Hepatocyte (in vitro differentiated cells): ENCODE measurements at regions not wholly inside any gene's neighbourhood (a gene's known extent, or its start where the extent isn't known, plus 50 kb on each side); places are given as distances from the start of the nearest gene placed in this dataset.

Experiments used
- DNase-seq: peaks from one replicate; pipeline ENCODE4 v3.0.0-alpha.2; 2016; ENCODE audit warnings: low spot score
- H2AFZ ChIP-seq: fragments of 200-600 bp; sonication (generic); 2 replicates; pipeline ENCODE4 v1.6.0; 2016; ENCODE audit warnings: antibody characterized with exemption, mild to moderate bottlenecking
- H3K27ac ChIP-seq: fragments of 200-600 bp; sonication (generic); 2 replicates; pipeline ENCODE4 v1.5.1; 2016; ENCODE audit warnings: mild to moderate bottlenecking
- H3K27me3 ChIP-seq: fragments of 200-600 bp; sonication (generic); 2 replicates; pipeline ENCODE4 v1.6.1; 2016
- H3K36me3 ChIP-seq: fragments of 200-600 bp; sonication (generic); replicated peaks from 2 replicates; pipeline ENCODE4 v1.5.1; 2016; ENCODE audit warnings: low read depth; ENCODE audit not compliant: insufficient read depth
- H3K4me1 ChIP-seq: fragments of 200-600 bp; sonication (generic); 2 replicates; pipeline ENCODE4 v1.5.1; 2016; ENCODE audit warnings: mild to moderate bottlenecking, moderate library complexity; ENCODE audit not compliant: insufficient read depth
- H3K4me2 ChIP-seq: fragments of 200-600 bp; sonication (generic); 2 replicates; pipeline ENCODE4 v1.6.0; 2016
- H3K4me3 ChIP-seq: fragments of 200-600 bp; sonication (generic); 2 replicates; pipeline ENCODE4 v1.5.1; 2016; ENCODE audit warnings: mild to moderate bottlenecking
- H3K79me2 ChIP-seq: fragments of 200-600 bp; sonication (generic); 2 replicates; pipeline ENCODE4 v1.6.0; 2017; ENCODE audit warnings: mild to moderate bottlenecking
- H3K9me2 ChIP-seq: fragments of 200-600 bp; sonication (generic); replicated peaks from 2 replicates; pipeline ENCODE4 v1.6.0; 2017; ENCODE audit warnings: mild to moderate bottlenecking; ENCODE audit not compliant: insufficient read depth
- H3K9me3 ChIP-seq: fragments of 200-600 bp; sonication (generic); 2 replicates; pipeline ENCODE4 v1.5.1; 2016; ENCODE audit warnings: low read depth, mild to moderate bottlenecking
- H4K20me1 ChIP-seq: fragments of 200-600 bp; sonication (generic); 2 replicates; pipeline ENCODE4 v1.6.0; 2016; ENCODE audit warnings: mild to moderate bottlenecking; ENCODE audit not compliant: insufficient read depth, poor library complexity, severe bottlenecking
- EZH2 ChIP-seq: fragments of 200-600 bp; sonication (generic); IDR thresholded peaks from 2 replicates; pipeline ENCODE4 v1.6.1; 2016; ENCODE audit warnings: antibody characterized with exemption, mild to moderate bottlenecking, borderline replicate concordance
- EZH2phosphoT487 ChIP-seq: fragments of 200-600 bp; sonication (generic); IDR thresholded peaks from one replicate; pipeline ENCODE4 v1.6.1; 2018; ENCODE audit warnings: antibody characterized with exemption, mild to moderate bottlenecking, low read depth, moderate library complexity; ENCODE audit not compliant: unreplicated experiment, severe bottlenecking
- WGBS: methylation state at CpG from one replicate; pipeline ENCODE4 v1.1.6; 2016; ENCODE audit warnings: low lambda C conversion rate; ENCODE audit errors: missing lambda C conversion rate; 5-methylcytosine and 5-hydroxymethylcytosine counted together
- TF ChIP-seq, protein P1 (sequence below): fragments of 200-600 bp; sonication (generic); IDR thresholded peaks from 2 replicates; pipeline ENCODE4 v1.5.1; 2016; ENCODE audit warnings: antibody characterized with exemption, mild to moderate bottlenecking; ENCODE audit not compliant: poor library complexity

DNA sequence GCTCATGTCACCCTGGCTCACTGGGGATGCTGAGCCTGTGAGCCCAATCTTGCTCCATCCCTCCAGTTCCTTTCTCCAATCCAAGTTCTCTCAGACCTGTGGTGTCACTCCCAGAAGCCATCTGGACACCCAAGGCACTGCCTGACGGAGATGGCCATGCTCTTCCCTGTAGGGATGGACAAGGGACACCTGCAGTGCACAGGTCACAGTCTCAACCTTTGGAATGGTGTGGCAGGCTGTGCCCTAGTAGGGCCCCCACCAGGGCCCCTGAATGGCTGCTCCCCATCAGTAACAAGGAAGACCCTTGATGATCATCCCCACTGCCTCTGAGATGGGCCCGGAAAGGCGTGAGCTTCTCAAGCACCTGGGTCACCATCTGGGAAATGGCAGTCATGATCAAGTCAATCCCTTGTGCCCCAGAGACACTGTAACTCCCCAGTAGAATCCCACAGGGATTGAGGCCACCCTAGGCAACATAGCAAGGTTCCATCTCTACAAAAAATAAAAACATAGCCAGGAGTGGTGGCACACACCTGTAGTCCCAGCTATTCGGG, 822.5 kb downstream of the KCNJ18 start:
- Histone ChIP-seq H3K27me3 (no peaks in the 10 kb centered on the region), H3K9me3 (no peaks in the 10 kb centered on the region), H3K27ac (no peak overlapping the region), H3K4me3 (no peak overlapping the region), H4K20me1 (no peaks in the 10 kb centered on the region), H3K79me2 (no peaks in the 10 kb centered on the region), H3K36me3 (no peaks in the 10 kb centered on the region), H3K4me2 (no peak overlapping the region), H2AFZ (no peak overlapping the region), H3K9me2 (no peaks in the 10 kb centered on the region), H3K4me1 (no peaks in the 10 kb centered on the region)
- 88% methylated on average over 4 of the region's 4 CpGs for WGBS
- TF ChIP-seq EZH2 (no peak), EZH2phosphoT487 (no peak)
- TF ChIP-seq, protein P1, sequence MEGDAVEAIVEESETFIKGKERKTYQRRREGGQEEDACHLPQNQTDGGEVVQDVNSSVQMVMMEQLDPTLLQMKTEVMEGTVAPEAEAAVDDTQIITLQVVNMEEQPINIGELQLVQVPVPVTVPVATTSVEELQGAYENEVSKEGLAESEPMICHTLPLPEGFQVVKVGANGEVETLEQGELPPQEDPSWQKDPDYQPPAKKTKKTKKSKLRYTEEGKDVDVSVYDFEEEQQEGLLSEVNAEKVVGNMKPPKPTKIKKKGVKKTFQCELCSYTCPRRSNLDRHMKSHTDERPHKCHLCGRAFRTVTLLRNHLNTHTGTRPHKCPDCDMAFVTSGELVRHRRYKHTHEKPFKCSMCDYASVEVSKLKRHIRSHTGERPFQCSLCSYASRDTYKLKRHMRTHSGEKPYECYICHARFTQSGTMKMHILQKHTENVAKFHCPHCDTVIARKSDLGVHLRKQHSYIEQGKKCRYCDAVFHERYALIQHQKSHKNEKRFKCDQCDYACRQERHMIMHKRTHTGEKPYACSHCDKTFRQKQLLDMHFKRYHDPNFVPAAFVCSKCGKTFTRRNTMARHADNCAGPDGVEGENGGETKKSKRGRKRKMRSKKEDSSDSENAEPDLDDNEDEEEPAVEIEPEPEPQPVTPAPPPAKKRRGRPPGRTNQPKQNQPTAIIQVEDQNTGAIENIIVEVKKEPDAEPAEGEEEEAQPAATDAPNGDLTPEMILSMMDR: no peak
- no peak for DNase-seq

DNA sequence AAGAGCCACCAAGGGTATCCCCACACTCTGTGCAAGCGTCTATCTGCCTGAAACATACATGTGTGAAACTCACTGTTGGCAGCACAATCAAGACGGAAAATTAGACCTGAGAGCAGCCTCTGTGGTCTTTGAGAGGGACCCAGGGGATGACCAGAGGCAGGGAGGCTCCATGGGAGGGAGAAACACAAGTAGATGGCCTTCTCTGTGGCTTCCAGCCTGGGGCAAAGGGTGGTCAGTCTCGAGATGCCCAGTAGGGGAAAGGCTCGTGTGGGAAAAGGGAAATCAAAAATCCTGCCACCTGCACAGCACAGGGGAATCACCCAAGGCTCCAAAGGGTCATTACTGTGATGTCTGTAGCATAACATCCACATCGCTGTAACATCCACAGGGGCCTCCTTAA, 823.3 kb downstream of the KCNJ18 start:
- no peaks in the 10 kb centered on the region for H3K9me3 ChIP-seq
- H3K4me2 ChIP-seq: no peak overlapping the region
- H3K9me2 ChIP-seq: no peaks in the 10 kb centered on the region
- TF ChIP-seq EZH2phosphoT487 (no peak), EZH2 (no peak)
- TF ChIP-seq, protein P1: no peak
- no peaks in the 10 kb centered on the region for H3K36me3 ChIP-seq
- no peaks in the 10 kb centered on the region for H3K79me2 ChIP-seq
- no peaks in the 10 kb centered on the region for H4K20me1 ChIP-seq
- H3K4me3 ChIP-seq: no peak overlapping the region
- no peaks in the 10 kb centered on the region for H3K27me3 ChIP-seq
- no peak overlapping the region for H2AFZ ChIP-seq
- no peak for DNase-seq
- H3K27ac ChIP-seq: no peak overlapping the region
- 49% methylated on average over 5 of the region's 5 CpGs for WGBS
- no peaks in the 10 kb centered on the region for H3K4me1 ChIP-seq

DNA sequence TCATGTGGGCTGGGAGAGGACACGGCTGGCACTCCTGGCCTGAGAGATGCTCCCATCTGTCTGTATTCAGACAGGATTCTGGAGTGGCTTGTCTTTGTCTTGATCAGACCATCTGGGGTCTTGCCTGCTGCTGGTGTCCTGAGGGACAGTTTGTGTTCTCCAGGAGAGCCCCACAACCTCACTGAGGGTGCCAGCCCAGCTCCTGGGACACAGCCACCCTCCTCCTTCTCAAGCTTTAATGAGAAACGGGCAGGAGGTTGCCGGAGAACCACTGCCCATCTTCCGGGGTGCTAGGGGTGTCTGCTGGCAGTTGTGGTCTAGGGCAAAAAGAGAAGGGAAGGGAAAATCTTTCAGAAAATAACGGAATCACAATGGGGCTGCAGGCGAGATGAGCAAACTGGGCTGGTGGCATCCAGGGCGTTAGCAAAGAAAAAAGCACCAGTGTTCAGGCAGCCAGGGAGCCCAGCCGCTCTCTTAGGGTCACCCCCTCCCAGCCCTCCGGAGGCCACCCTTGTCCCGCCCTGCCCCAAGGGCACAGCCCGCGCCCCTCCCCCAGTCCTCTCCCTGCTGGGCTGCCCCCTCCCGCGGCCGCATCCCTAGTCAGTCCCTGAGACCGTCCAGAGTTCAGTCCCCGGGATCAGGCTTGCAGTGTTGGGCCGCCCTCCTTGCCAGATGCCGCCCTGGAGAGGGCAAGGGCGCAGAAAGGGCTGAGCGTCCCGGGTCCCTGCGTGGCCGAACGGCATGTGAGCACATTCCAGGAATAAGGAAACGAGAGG, 824.7 kb downstream of the KCNJ18 start:
- WGBS: 90% methylated on average over 23 of the region's 26 CpGs
- no peak for DNase-seq
- Histone ChIP-seq H3K9me3 (no peaks in the 10 kb centered on the region), H3K27ac (no peak overlapping the region), H3K9me2 (no peaks in the 10 kb centered on the region), H2AFZ (no peak overlapping the region), H3K4me2 (no peak overlapping the region), H3K4me3 (no peak overlapping the region), H3K4me1 (no peaks in the 10 kb centered on the region), H3K79me2 (no peaks in the 10 kb centered on the region), H3K27me3 (no peaks in the 10 kb centered on the region), H4K20me1 (no peaks in the 10 kb centered on the region), H3K36me3 (no peaks in the 10 kb centered on the region)
- TF ChIP-seq EZH2 (no peak), EZH2phosphoT487 (no peak)
- TF ChIP-seq, protein P1: no peak
